H9 (cell line): ENCODE measurements at regions not wholly inside any gene's neighbourhood (a gene's known extent, or its start where the extent isn't known, plus 50 kb on each side); places are given as distances from the start of the nearest gene placed in this dataset.

Experiments
- DNase-seq: peaks from one replicate; pipeline ENCODE4 v3.0.0-alpha.2; 2017
- H2AFZ ChIP-seq: one replicate; pipeline ENCODE4 v1.6.1; 2013; ENCODE audit warnings: mild to moderate bottlenecking, low read length, control low read depth, moderate library complexity
- H2AK5ac ChIP-seq: 2 replicates; pipeline ENCODE4 v1.6.1; 2013; ENCODE audit warnings: low read length, control low read depth, mixed read lengths; ENCODE audit not compliant: insufficient read length
- H2BK120ac ChIP-seq: one replicate; pipeline ENCODE4 v1.6.1; 2013; ENCODE audit warnings: low read depth, mild to moderate bottlenecking, low read length, control low read depth, inconsistent platforms; ENCODE audit not compliant: poor library complexity, severe bottlenecking
- H2BK12ac ChIP-seq: 2 replicates; pipeline ENCODE4 v1.6.1; 2013; ENCODE audit warnings: low read length, control low read depth, mixed read lengths, low read depth; ENCODE audit not compliant: insufficient read length
- H2BK15ac ChIP-seq: 2 replicates; pipeline ENCODE4 v1.6.1; 2013; ENCODE audit warnings: low read depth, low read length, control low read depth
- H2BK20ac ChIP-seq: one replicate; pipeline ENCODE4 v1.6.1; 2013; ENCODE audit warnings: low read depth, mild to moderate bottlenecking, low read length, control low read depth, inconsistent platforms; ENCODE audit not compliant: poor library complexity, severe bottlenecking
- H2BK5ac ChIP-seq: 2 replicates; pipeline ENCODE4 v1.6.1; 2013; ENCODE audit warnings: low read length, control low read depth, mixed read lengths; ENCODE audit not compliant: insufficient read length
- H3K14ac ChIP-seq: 2 replicates; pipeline ENCODE4 v1.6.1; 2013; ENCODE audit warnings: low read length, control low read depth; ENCODE audit not compliant: insufficient read depth
- H3K18ac ChIP-seq: 2 replicates; pipeline ENCODE4 v1.6.1; 2013; ENCODE audit warnings: low read depth, mild to moderate bottlenecking, mixed read lengths, low read length, control low read depth; ENCODE audit not compliant: insufficient read length
- H3K23ac ChIP-seq: 2 replicates; pipeline ENCODE4 v1.6.1; 2013; ENCODE audit warnings: low read length, control low read depth, mixed read lengths, low read depth; ENCODE audit not compliant: insufficient read length
- H3K23me2 ChIP-seq: 2 replicates; pipeline ENCODE4 v1.6.1; 2013; ENCODE audit warnings: low read depth, mild to moderate bottlenecking, mixed read lengths, low read length, control low read depth; ENCODE audit not compliant: insufficient read length, poor library complexity, severe bottlenecking
- H3K27ac ChIP-seq: 2 replicates; pipeline ENCODE4 v1.5.1; 2013; ENCODE audit warnings: low read length, control low read depth, mixed read lengths, low read depth; ENCODE audit not compliant: insufficient read length
- H3K27me3 ChIP-seq: 2 replicates; pipeline ENCODE4 v1.6.1; 2013; ENCODE audit warnings: low read length, control low read depth, inconsistent platforms; ENCODE audit not compliant: insufficient read depth
- H3K4ac ChIP-seq: 2 replicates; pipeline ENCODE4 v1.6.1; 2013; ENCODE audit warnings: low read depth, mild to moderate bottlenecking, control low read depth, inconsistent platforms, low read length, moderate library complexity
- H3K4me1 ChIP-seq: 2 replicates; pipeline ENCODE4 v1.6.1; 2013; ENCODE audit warnings: low read length, control low read depth, inconsistent platforms; ENCODE audit not compliant: insufficient read depth
- H3K4me2 ChIP-seq: 2 replicates; pipeline ENCODE4 v1.6.1; 2013; ENCODE audit warnings: low read length, control low read depth, mixed read lengths; ENCODE audit not compliant: insufficient read length, insufficient read depth
- H3K56ac ChIP-seq: 2 replicates; pipeline ENCODE4 v1.6.1; 2013; ENCODE audit warnings: low read depth, mild to moderate bottlenecking, mixed read lengths, low read length, control low read depth; ENCODE audit not compliant: insufficient read length
- H3K79me1 ChIP-seq: 2 replicates; pipeline ENCODE4 v1.6.1; 2013; ENCODE audit warnings: low read depth, mild to moderate bottlenecking, moderate library complexity, low read length, control low read depth, inconsistent platforms; ENCODE audit not compliant: insufficient read depth, poor library complexity, severe bottlenecking
- H3K79me2 ChIP-seq: 2 replicates; pipeline ENCODE4 v1.6.1; 2013; ENCODE audit warnings: low read length, control low read depth, inconsistent platforms; ENCODE audit not compliant: insufficient read depth
- H3K9ac ChIP-seq: 2 replicates; pipeline ENCODE4 v1.6.1; 2013; ENCODE audit warnings: low read length, control low read depth, mixed read lengths; ENCODE audit not compliant: insufficient read length; ENCODE audit errors: extremely low read depth
- H3K9me3 ChIP-seq: one replicate; pipeline ENCODE4 v1.6.1; 2013; ENCODE audit warnings: low read depth, low read length, inconsistent platforms; ENCODE audit not compliant: control insufficient read depth
- H3T11ph ChIP-seq: one replicate; pipeline ENCODE4 v1.6.1; 2013; ENCODE audit warnings: mild to moderate bottlenecking, low read length, control low read depth, inconsistent platforms
- H4K20me1 ChIP-seq: one replicate; pipeline ENCODE4 v1.6.1; 2013; ENCODE audit not compliant: control insufficient read depth, insufficient read length, insufficient read depth
- H4K5ac ChIP-seq: 2 replicates; pipeline ENCODE4 v1.6.1; 2013; ENCODE audit warnings: low read depth, mild to moderate bottlenecking, mixed read lengths, low read length, control low read depth; ENCODE audit not compliant: insufficient read length
- H4K8ac ChIP-seq: replicated peaks from 2 replicates; pipeline ENCODE4 v1.6.1; 2013; ENCODE audit warnings: low read length, control low read depth, mixed read lengths, low read depth; ENCODE audit not compliant: insufficient read length
- H4K91ac ChIP-seq: 2 replicates; pipeline ENCODE4 v1.6.1; 2013; ENCODE audit warnings: low read depth, mild to moderate bottlenecking, moderate library complexity, mixed read lengths, low read length, control low read depth; ENCODE audit not compliant: insufficient read length
- H3K27ac Mint-ChIP-seq, 3 experiments: 2 replicates in 2 of 3; 3 replicates in 1 of 3; pipeline ENCODE4 v1.8.0; 2020 to 2021; ENCODE audit warnings: mixed read lengths in 3 of 3, mild to moderate bottlenecking in 1 of 3, moderate library complexity in 1 of 3
- H3K27me3 Mint-ChIP-seq: 2 replicates; pipeline ENCODE4 v1.8.0; 2021; ENCODE audit warnings: low read depth, mild to moderate bottlenecking, moderate library complexity, mixed read lengths
- H3K36me3 Mint-ChIP-seq, 3 experiments: 2 replicates in 2 of 3; 3 replicates in 1 of 3; pipeline ENCODE4 v1.8.0; 2020 to 2021; ENCODE audit warnings: low read depth in 3 of 3, mixed read lengths in 3 of 3; ENCODE audit not compliant: insufficient read depth in 1 of 3
- H3K4me1 Mint-ChIP-seq, 2 experiments: 2 replicates each; pipeline ENCODE4 v1.8.0; 2020; ENCODE audit warnings: mixed read lengths in 2 of 2
- H3K4me3 Mint-ChIP-seq, 2 experiments: 2 replicates in 1 of 2; 3 replicates in 1 of 2; pipeline ENCODE4 v1.8.0; 2020 to 2021; ENCODE audit warnings: mild to moderate bottlenecking in 2 of 2, mixed read lengths in 2 of 2, moderate library complexity in 1 of 2
- H3K9me3 Mint-ChIP-seq, 2 experiments: 2 replicates in 1 of 2; 3 replicates in 1 of 2; pipeline ENCODE4 v1.8.0; 2020; ENCODE audit warnings: mild to moderate bottlenecking in 2 of 2, mixed read lengths in 2 of 2, moderate library complexity in 1 of 2
- WGBS: extraction: QIAGEN DNeasy Blood & Tissue Kit; methylation state at CpG from one replicate; pipeline ENCODE4 v1.1.7; 2013; ENCODE audit warnings: missing lambda C conversion rate, low lambda C conversion rate, mixed read lengths; ENCODE audit not compliant: insufficient read length; ENCODE audit errors: extremely low coverage; 5-methylcytosine and 5-hydroxymethylcytosine counted together
- TF ChIP-seq, protein P1 (sequence below): fragments of 200-600 bp; sonication (generic); conservative IDR thresholded peaks from 3 replicates; pipeline ENCODE4 v1.8.0; 2021; ENCODE audit warnings: antibody characterized with exemption, mild to moderate bottlenecking

DNA sequence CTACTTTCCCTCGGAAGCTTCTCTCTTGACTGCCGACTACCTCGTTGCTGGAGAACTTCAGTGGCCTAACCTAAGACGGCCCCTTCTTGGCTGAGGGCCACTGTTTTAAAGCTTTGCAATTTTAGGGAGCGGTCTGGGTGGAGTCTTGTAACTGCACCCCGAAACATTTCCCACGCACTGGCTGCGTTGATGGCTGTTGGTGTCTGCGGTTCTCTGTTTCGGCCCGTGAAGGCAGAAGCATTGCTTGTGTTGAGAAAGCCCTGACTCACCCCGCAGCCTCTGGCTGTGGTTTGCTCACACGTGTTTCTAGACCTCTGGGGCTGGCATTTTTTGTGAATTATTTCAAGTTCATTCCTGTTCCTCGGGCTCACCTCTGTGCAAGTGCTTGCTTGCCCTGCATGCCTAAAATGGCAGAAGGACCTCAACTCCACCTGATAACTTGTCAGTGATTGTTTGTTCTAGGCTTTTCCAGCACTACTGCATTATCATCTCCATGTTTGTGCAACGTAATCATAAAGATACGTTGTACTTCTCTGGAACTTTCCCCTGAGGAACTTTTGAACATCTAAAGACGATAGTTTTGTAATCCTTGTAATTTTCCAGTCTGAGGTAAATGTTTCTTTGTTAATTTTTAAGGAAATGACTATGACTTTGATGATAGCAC, 94.2 kb upstream of the DLX2 start:
- Histone ChIP-seq H3K18ac (no peak overlapping the region), H3K23ac (no peak overlapping the region), H3K27ac (no peak overlapping the region), H3K56ac (no peak overlapping the region), H3K79me1 (no peaks in the 10 kb centered on the region), H2BK120ac (no peak overlapping the region), H3K23me2 (no peaks in the 10 kb centered on the region), H3K4me1 (no peaks in the 10 kb centered on the region), H3K9ac (no peak overlapping the region), H2AK5ac (no peak overlapping the region), H4K5ac (no peak overlapping the region), H4K20me1 (no peaks in the 10 kb centered on the region), H3K79me2 (no peaks in the 10 kb centered on the region), H2BK12ac (no peak overlapping the region), H3T11ph (no peak overlapping the region), H4K8ac (no peak overlapping the region), H2BK5ac (no peak overlapping the region), H2AFZ (no peak overlapping the region), H3K14ac (no peak overlapping the region), H3K4me2 (no peak overlapping the region), H3K9me3 (peaks cover 18% of the 10 kb centered on the region), H4K91ac (no peak overlapping the region), H3K27me3 (no peaks in the 10 kb centered on the region), H3K4ac (no peak overlapping the region), H2BK20ac (no peak overlapping the region), H2BK15ac (no peak overlapping the region)
- peaks cover 4% of the 10 kb centered on the region for H3K27me3 Mint-ChIP-seq
- H3K27ac Mint-ChIP-seq = no peak overlapping the region
- no peak for DNase-seq
- H3K4me1 Mint-ChIP-seq = no peaks in the 10 kb centered on the region
- H3K4me3 Mint-ChIP-seq = no peak overlapping the region
- WGBS = no CpG with 5 or more reads among the region's 17 CpGs
- H3K9me3 Mint-ChIP-seq = peaks cover 57 to 64% of the 10 kb centered on the region in 2 experiments
- peaks cover 24 to 67% (median 31%) of the 10 kb centered on the region in 3 experiments for H3K36me3 Mint-ChIP-seq
- TF ChIP-seq, protein P1, sequence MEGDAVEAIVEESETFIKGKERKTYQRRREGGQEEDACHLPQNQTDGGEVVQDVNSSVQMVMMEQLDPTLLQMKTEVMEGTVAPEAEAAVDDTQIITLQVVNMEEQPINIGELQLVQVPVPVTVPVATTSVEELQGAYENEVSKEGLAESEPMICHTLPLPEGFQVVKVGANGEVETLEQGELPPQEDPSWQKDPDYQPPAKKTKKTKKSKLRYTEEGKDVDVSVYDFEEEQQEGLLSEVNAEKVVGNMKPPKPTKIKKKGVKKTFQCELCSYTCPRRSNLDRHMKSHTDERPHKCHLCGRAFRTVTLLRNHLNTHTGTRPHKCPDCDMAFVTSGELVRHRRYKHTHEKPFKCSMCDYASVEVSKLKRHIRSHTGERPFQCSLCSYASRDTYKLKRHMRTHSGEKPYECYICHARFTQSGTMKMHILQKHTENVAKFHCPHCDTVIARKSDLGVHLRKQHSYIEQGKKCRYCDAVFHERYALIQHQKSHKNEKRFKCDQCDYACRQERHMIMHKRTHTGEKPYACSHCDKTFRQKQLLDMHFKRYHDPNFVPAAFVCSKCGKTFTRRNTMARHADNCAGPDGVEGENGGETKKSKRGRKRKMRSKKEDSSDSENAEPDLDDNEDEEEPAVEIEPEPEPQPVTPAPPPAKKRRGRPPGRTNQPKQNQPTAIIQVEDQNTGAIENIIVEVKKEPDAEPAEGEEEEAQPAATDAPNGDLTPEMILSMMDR = no peak
